Activated CD8-positive, alpha-beta memory T cell treated with anti-CD3 and anti-CD28 coated beads, Interleukin-2, amount 50 U/mL, for 4 hours (primary cell): ENCODE measurements at regions not wholly inside any gene's neighbourhood (a gene's known extent, or its start where the extent isn't known, plus 50 kb on each side); places are given as distances from the start of the nearest gene placed in this dataset.

Experiments
- DNase-seq: peaks from one replicate; pipeline ENCODE4 v3.0.0-alpha.2; 2020

DNA sequence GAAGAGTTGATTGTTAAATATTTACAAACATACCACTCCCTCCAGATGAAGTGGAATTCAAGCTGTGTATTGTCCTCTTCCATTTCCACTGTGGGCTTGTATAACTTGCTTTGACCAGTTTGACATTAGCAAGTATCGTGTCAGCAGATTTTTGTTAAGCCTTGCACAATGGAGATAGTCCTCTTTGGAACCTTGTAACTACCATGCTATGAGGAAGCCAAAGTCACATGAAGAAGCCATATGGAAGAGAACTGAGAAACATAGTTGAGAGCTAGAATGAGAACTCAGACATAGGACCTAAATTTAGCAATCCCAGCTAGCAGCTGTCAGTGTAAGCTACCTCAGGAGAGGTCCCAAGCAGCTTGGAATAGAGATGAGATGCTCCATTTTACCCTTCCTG lies 889.2 kb downstream of the PDCD6IP start:
- DNase-seq: no peak

DNA sequence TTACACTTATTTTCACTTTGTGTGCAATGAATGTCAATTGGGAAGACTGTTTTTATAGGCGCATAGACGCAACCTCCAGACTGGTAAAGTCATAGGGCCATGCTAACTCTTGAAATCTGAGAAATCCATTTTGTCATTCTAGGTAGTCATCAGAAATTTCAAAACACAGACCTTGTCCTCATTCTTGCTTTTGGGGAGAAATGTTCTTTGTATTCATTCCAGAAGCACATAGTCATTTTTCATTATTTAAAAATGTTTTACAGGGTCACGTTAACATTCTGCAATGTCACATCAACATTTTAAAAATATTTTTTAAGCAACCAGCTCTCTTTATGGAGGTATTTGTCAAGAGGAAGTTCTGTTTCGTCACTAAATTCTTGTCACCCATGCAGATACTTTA lies 898.4 kb downstream of the PDCD6IP start:
- DNase-seq: no peak

DNA sequence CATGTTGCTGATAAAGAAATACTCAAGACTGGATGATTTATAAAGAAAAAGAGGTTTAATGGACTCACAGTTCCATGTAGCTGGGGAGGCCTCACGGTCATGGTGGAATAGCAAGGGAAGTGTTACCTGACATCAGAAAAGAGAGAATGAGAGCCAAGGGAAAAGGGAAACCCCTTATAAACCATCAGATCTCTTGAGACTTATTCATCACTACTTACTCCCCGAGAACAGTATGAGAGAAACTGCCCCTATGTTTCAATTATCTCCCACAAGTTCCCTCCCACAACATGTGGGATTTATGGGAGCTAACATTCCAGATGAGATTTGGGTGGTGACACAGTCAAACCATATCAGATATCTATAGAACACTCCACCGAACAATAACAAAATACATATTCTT lies 904.6 kb downstream of the PDCD6IP start:
- no peak for DNase-seq

DNA sequence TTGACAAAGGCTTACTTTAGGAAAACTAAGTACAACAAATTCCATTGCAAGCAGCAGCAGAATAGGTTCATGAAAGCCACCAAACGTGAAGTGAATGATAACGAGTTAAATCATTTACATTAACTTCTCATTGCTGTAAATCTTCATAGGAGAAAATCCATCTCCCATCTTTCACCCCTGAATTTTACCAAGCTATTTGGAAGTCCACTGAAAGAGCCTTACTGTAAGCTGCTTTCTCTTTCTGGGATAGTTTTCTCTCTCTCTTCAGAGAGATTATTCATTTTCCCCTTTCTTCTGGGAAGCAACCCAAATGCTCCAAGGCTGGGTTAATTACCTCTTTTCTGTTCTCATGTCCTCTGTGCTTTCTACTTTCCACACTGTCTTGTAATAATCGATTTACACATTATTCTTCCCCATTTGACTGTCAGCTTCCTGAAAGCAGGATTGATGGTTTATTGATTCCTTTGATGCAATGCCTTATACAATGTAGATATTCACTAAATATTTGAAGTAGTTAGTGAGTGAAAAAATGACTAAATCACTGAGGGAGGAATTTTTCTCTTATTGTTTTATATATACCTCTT lies 914.3 kb upstream of the ARPP21 start:
- no peak for DNase-seq

DNA sequence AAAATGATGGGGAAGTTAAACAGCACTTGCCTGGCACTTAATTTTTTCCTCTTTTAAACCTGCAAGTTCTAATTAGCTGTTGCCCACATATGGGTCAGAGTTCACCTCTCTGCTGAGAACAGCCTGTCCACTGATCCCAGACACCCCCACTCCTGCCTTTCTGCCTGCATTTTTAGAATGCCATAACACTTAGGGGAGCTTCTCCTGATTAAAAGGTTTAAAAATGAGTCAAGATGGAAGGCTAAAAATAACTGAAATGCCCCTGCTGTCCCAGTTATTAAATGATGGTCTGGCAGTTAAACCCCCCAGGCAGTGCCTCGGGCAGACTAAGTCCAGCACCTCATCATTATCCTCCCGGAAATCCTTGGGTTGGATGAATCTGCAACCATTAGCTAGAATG lies 913.6 kb upstream of the ARPP21 start:
- DNase-seq: no peak

DNA sequence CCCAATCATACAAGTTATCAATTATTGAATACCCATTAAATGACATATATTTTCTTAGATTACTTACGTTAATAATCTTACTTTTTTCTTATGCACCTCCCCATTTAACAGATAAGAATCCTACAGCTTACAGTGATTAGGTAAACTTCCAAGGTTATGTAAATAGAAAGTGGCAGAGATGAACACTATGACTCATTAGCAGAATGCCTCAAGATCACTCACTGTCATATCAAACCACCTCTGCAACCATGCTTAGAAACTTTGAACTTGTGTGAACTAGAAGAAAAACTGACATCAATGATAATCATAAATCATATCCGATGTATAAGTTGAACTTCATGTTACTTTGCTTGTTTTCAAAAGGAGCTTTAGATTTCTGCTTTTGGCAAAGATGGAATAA lies 911.6 kb upstream of the ARPP21 start:
- DNase-seq: no peak

DNA sequence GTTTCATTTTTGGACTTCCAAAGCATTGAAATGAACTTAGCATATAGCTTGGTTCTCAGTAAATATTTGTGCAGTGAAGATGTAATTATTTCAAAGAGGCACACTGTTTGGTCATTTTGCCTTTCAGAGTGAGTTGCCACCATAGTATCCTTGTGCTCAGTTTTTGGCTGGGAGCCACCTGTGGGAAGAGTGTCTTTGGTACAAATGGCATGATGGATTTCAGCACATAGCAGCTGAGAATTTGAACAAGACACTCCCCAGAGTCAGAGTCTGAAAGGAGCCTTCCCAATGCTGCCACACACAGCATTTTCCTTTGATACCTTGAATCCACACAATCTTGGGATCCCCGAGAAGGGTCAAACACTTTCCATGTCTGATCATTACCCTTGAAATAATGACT lies 897.2 kb upstream of the ARPP21 start:
- DNase-seq: no peak

DNA sequence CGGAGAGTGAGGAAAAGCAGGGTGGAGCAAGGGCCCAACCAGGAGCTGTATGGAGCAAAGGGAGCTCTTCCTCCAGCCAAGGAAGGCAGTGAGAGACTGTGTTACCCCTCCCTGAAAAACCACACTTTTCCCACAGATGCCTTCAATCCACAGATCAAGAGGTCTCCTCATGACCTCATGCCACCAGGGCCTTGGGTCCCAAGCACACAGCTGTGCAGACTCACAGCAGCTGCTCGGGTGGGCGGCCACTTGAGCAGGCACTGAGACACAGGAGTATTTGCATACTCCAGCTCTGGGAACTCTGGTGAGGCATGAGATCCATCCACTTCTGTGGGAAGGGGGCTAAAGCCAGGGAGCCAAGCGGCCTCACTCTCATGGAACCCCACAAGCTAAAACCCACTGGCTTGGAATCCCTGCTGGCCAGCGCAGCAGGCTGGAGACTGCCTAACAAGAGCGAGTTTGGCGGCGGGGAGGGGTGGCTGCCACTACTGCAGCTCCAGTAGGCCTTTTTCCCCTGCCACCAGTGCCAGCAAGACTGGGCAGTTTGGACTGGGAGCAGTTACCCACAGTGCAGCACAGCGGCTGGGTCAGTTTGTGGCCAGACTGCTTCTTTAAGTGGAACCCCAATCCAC lies 880.6 kb upstream of the ARPP21 start:
- DNase-seq: no peak

DNA sequence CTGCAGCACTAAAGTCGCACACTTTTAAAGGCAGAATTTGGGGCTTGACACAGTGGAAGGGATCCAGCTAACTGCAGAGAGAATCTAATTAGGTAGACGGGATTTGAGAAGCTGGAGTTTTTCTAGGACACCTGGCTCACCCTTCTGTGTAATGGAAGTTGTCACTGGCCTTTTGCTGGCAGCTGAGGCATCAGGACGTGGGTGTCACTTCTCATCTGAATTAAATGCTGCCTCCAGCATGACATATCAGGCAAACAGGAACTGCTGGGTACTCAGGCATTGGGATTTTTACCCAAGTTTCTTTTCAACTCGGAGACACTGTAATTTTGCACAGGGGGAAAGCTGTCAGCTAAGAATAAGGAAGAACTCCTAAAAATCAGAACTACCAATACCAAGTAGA lies 861.9 kb upstream of the ARPP21 start:
- DNase-seq: no peak

DNA sequence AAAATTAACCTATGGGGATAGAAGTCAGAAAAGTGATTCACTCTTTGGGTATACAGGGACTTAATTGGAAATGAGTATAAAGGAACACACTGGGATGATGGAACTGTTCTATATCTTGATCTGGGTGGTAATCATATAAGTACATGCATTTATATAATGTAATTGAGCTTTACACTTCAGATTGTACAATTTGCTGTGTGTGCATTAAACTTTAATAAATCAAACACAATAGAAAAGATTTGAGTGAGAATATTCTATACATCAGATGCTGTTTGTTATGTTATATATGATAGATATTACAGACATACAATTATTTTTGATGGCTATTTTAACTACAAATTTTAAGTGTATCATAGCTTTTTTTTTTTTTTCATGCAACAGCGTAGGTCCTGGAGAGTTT lies 860.2 kb upstream of the ARPP21 start:
- no peak for DNase-seq

DNA sequence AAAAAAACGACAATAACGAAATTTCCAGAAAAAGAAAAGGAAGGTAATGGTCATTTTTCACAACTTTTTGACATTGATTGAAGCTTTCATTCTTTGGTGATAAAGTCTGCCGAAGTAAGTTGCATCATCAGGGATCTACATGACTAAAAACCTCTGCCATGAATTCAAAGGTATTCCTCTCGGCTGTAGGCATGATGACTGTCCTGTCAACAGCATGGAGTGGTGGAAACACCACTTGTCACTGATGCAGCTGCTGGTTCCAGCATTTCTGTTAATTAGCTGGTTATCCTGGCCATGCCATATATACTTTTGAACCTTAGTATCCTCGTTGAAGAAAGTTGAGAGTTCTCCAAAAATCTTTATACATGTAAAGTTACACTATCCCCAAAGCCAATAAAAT lies 859.0 kb upstream of the ARPP21 start:
- no peak for DNase-seq

DNA sequence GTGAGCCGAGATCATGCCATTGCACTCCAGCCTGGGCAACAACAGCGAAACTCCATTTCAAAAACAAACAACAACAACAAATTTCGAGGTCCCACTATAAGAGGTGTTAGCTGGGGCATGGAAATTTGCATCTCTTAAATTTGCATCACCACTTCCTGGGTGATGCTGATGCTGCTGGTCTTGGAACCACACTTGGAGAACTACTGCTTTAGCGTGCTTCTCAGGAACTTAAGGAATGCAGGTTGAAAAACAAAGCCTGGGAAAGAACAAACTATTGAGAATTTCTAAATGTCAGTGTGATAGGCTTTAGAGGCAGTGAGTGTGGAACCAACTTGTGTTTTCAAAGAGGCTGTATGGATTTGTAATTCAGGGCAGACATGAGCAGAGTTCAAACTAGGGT lies 858.4 kb upstream of the ARPP21 start:
- no peak for DNase-seq

DNA sequence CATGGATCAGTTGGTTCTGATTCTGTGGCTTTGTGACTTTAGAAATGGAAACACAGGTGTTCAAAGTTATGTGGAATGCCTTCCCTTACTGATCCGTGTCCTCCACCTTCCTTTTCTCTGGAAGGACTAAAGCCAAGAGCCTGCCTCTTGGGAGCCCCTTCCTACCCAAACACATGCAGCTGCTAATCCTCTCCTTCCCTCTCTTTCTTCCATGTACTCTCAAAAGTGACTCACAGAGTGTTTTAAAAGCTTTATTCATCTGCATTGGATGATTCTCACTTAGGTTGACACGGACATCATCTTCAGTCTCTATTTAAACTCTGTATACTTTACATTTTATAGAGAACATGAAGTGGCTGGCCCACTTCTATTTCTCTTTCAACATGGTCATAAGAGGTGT lies 856.5 kb upstream of the ARPP21 start:
- DNase-seq: no peak

DNA sequence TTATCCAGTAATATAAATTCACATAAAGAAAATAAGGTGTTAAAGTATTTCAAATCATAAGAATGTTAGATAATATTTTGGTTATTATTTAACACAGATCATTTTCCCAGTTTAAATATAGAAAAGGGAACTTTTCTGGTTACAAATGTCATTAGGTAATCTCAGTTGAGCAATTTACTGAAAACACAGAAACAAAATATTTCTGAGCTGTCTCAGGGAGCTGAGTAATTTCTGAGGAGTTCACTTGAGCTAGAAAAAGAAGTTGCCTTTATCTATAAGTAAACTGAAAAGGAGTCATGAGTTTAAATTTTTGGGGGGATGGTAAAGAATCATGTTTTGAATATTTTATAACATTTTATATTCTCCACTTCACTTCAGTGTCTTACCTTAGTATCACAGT lies 855.4 kb upstream of the ARPP21 start:
- DNase-seq: no peak

DNA sequence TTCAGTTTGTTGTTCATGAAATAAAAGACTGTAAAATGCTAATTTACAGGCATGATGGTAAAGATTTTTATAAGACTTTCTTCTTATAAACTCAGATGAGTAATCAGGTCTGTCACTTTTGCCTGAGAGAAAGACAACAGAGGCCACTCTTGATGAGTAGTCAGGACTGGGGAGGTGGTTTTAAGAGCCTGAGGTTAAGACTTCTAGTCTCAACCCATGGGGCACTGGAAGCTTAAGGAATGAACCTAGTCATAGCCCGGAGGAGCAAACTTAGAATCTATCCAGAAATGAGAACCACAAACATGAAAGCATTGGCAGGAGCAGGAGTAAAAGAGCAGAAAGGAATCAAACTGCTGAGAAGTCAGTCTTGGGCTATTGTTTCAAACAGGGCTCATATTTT lies 846.3 kb upstream of the ARPP21 start:
- no peak for DNase-seq

DNA sequence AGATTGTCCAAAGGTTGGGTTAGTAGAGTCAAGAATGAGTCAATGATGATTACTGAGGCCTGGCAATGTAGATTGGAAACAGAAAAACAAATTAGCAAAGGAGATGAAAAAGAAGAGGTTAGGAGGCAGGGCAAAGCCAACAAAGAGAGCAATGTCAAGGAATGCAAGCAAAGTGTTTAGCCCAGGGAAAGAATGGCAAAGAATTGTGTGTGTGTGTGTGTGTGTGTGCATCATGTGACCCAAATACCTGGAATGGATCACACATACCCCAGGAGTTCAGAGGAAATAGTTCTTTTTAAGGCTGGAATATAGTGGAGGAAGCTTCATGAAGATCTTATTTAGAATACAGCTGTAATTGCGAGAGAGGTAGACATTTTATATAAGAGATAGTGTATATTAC lies 831.7 kb upstream of the ARPP21 start:
- DNase-seq: no peak

DNA sequence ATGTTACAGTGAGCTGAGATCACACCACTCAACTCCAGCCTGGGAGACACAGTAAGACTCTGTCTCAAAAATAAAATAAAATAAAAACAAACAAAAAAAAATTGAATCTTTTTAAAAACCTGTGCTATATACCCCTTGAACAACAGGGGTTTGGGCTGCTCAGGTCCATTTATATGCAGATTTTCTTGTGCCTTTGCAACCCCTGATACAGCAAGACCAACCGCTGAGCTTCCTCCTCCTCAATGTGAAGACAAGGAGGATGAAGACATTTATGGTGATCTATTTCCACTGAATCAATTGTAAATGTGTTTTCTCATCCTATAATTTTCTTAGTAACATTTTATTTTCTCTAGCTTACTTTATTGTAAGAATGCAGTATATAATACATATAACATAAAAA lies 831.0 kb upstream of the ARPP21 start:
- DNase-seq: no peak

DNA sequence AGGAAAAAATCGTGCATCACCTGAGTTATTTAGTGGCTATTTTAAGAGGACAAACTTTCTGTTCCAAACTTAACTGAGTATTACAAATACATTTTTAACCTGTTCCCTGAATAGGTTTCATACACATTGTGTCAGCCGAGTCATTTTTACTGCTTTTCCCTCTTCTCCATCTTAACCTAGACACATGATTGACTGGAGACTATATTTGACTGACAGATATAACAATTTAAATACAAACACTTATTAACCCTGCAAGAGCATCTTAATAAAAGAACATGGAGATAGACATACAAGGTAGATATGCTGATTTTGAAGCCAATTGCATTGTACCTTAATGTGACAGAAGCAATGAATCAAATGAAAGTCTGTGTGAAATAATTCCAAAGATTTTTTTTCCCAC lies 810.5 kb upstream of the ARPP21 start:
- DNase-seq: no peak

DNA sequence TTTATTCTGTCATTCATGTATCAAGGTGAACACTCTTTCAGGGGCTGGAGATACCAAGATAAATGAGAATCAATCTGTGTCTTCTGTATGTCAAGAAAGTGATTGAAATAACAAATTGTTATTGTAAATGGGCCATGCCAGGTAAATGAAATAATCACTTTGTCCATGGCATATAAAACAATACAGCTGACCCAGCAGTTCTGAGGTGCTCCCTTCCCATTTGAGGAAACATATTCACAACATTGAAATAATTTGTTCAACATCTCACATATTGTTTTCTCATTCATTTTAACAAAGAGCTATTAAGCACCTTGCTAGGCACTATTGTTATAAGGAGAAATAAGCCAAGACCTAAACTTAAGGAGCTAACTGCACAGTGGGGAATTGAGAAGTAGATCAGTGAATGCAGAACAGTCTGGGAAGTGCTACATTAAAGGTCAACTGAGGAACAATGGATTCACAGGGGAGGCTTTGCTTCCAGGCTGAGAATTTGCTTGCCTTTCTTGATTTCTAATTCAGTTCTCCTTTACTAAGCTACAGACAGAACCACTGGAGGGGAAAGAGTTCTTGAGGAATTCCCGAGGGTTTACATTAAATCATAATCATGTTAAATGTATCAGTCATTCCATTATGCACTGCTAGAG lies 806.3 kb upstream of the ARPP21 start:
- no peak for DNase-seq

DNA sequence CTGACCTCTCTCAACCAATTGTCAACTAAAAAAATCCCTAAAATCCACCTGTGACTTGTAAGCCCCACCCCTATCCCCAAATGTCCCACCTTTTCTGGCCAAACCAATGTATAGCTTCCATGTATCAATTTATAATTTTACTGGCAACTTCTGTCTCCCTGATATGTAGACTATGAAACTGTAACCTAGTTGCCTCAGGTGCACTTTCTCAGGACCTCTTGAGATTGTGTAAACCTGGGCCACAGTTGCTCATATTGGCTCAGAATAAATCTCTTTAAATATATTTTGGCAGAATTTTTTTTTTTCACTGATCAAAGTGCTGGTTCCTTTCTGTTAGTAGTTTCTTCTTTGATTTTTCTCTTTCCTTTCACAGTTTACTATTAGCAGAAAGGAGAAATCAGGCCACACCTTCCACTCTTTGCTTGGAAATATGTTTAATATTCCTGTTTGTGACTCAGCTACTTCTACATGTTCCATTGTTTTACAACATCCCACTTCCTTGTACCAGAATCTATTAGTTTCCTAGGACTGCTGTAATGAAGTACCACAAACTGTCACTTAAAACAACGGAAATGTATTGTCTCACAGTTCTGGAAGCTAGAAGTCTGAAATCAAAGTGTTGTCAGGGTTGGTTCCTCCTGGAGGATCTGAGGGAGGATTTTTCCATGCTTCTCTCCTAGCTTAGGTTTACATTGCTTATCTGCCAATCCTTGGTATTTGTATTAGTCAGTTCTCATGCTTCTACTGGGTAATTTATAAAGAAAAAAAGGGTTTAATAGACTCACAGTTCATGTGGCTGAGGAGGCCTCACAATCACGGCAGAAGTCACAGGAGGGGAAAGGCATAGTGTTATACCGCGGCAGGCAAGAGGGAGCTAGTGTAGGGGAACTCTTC lies 801.2 kb upstream of the ARPP21 start:
- no peak for DNase-seq

DNA sequence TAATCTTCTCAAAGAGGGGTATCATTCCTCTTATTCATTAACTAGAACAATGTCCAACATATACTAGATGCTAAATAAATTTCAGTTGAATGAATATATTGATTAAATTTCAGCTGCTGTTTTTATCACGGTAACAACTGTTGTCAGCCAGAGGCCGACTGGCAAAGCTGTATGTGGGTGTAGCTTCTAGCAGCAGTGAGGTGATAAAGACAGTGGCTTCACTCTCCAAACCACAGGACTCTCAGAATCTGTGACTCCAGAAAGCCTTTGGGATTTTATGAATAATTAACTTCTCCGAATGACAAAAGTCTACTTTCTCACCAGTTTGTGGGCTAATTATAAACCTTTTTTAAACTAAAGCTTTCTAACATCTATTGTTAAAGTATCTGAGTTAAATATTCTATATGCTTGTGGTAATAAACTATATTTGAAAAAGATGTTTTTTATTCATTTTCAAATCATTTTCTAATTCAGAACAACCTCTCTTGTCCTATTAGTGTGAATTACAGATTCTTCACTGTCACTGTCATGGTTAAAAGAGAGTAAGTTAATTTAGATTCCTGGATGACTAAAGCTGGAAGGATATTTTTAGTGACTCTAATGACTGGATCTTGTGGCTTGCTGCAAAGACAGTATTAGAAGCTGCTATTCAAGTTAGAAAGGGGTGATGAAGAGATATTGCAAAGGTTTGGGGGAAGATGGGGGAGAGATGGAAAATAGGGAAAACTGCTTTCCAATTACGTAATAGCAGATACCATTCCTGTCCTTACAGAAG lies 796.4 kb upstream of the ARPP21 start:
- no peak for DNase-seq

DNA sequence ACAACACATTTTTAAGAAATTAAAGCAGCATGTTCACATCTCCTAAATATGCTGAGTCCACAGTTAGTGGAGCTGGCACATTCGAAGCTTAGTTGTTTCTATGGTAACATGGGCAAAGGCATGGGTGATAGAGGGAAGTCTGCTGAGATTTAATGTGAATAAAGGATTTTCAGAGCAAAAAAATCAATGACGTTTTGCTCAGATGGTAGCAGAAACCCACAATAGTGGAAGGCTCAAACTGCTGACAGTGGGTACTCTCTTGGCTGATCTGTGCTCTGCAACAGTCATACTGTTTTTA lies 795.1 kb upstream of the ARPP21 start:
- no peak for DNase-seq

DNA sequence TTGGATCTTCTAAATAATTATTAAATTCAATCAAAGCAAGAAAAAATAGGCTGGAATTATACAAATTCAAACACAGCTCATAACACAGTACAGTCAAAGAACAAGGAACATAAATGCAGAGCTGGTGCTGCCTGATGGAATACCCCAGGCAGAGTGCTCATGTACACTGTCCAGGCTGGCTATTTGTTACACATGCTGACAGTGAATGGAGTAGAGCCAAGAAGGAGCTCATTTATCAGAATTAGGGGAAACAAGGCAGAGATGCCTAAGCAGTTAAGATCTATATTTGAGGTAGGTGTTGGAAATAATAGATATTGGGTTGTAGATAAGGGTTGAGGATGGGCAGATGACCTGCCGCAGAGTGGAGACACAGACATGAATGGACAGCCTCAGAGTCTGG lies 788.2 kb upstream of the ARPP21 start:
- DNase-seq: no peak
